ENCODE measurements at regions not wholly inside any gene's neighbourhood (a gene's known extent, or its start where the extent isn't known, plus 50 kb on each side); places are given as distances from the start of the nearest gene placed in this dataset.

DNA sequence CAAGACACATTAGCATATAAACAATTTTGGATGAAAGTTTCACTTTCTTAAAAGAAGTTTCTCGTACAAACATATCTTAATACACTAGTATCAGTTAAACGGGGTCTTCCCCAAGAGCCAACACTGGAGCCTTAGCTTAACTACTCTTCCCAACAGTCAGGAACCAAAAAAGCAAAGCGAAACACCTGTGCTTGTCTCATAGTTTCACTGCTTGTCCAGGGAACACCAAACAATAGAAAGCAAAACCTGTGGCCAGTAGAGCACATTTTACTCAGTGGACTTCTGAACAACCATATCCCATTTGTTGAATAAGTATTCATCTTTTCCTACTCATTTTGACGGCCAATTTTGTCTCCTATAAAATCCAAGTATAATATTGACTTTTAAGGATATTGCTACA, 391.4 kb downstream of the ELAVL2 start:
- H3K27me3 ChIP-seq: no peaks in the 10 kb centered on the region
- no peak overlapping the region for H2AFZ ChIP-seq (replicated peaks)
- TF ChIP-seq, protein P1, sequence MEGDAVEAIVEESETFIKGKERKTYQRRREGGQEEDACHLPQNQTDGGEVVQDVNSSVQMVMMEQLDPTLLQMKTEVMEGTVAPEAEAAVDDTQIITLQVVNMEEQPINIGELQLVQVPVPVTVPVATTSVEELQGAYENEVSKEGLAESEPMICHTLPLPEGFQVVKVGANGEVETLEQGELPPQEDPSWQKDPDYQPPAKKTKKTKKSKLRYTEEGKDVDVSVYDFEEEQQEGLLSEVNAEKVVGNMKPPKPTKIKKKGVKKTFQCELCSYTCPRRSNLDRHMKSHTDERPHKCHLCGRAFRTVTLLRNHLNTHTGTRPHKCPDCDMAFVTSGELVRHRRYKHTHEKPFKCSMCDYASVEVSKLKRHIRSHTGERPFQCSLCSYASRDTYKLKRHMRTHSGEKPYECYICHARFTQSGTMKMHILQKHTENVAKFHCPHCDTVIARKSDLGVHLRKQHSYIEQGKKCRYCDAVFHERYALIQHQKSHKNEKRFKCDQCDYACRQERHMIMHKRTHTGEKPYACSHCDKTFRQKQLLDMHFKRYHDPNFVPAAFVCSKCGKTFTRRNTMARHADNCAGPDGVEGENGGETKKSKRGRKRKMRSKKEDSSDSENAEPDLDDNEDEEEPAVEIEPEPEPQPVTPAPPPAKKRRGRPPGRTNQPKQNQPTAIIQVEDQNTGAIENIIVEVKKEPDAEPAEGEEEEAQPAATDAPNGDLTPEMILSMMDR (IDR thresholded peaks at IDR 0.05): no peak
- no peak for TF ChIP-seq EZH2 (IDR thresholded peaks at IDR 0.05)
- TF ChIP-seq EZH2phosphoT487 (IDR thresholded peaks at IDR 0.05): no peak
- no peak overlapping the region for H3K27ac Mint-ChIP-seq
- H3K4me1 Mint-ChIP-seq: no peaks in the 10 kb centered on the region
- H3K4me3 Mint-ChIP-seq: no peak overlapping the region
- no peak overlapping the region for H3K4me2 ChIP-seq
- no peaks in the 10 kb centered on the region for H3K79me2 ChIP-seq (ENCODE audit: low read depth)
- H4K20me1 ChIP-seq (ENCODE audit: low read depth): no peaks in the 10 kb centered on the region
- H3K4me1 ChIP-seq: no peaks in the 10 kb centered on the region
- no peak overlapping the region for H3K9ac ChIP-seq
- H3K36me3 Mint-ChIP-seq: no peaks in the 10 kb centered on the region
- H3F3A ChIP-seq (ENCODE audit: low read depth): no peaks in the 10 kb centered on the region
- no peak overlapping the region for H3K27ac ChIP-seq
- no peak for DNase-seq (ENCODE audit: low spot score)
- H3K9me3 Mint-ChIP-seq: no peaks in the 10 kb centered on the region
- H3K4me3 ChIP-seq: no peak overlapping the region
- H3K9me3 ChIP-seq (ENCODE audit: low read depth): no peaks in the 10 kb centered on the region
- H3K27me3 Mint-ChIP-seq (ENCODE audit: insufficient read depth, low read depth): no peaks in the 10 kb centered on the region
- H3K36me3 ChIP-seq: no peaks in the 10 kb centered on the region

DNA sequence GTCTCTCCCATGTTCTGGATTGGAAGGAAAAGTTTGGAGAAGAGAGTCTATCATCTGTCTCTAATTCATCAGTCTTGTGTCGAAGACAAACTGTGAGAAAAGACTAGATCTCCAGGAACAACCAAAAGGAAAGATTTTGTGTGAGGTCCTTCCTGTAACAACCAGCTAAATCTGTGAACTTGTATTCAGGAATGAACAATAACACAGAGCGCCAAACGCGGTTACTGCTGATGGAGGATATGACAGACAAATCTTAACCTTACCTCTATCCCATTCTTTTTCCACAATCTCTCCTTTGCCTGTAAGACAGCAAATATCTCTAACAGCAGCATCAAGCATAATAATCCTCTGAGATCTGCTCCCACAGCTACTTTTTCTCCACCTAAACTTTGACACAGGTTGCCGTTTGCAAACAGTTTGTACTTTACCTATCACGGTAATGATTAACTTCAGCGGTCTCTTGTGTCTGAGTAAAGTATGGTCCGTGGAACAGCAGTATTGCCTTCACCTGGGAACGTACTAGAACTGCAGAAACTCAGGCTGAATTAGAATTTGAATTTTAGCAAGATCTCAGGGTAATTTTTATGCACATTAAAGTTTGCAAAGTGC, 387.6 kb downstream of the ELAVL2 start:
- H3K36me3 ChIP-seq: no peaks in the 10 kb centered on the region
- H3K79me2 ChIP-seq (ENCODE audit: low read depth): no peaks in the 10 kb centered on the region
- DNase-seq (ENCODE audit: low spot score): no peak
- no peaks in the 10 kb centered on the region for H3K9me3 Mint-ChIP-seq
- H3K9me3 ChIP-seq (ENCODE audit: low read depth): no peaks in the 10 kb centered on the region
- H3K4me1 Mint-ChIP-seq: no peaks in the 10 kb centered on the region
- no peaks in the 10 kb centered on the region for H3F3A ChIP-seq (ENCODE audit: low read depth)
- H3K4me2 ChIP-seq: no peak overlapping the region
- no peaks in the 10 kb centered on the region for H3K27me3 Mint-ChIP-seq (ENCODE audit: insufficient read depth, low read depth)
- no peak overlapping the region for H2AFZ ChIP-seq (replicated peaks)
- TF ChIP-seq EZH2phosphoT487 (IDR thresholded peaks at IDR 0.05) (no peak), EZH2 (IDR thresholded peaks at IDR 0.05) (no peak)
- TF ChIP-seq, protein P1 (IDR thresholded peaks at IDR 0.05): no peak
- no peak overlapping the region for H3K4me3 Mint-ChIP-seq
- no peaks in the 10 kb centered on the region for H4K20me1 ChIP-seq (ENCODE audit: low read depth)
- no peaks in the 10 kb centered on the region for H3K36me3 Mint-ChIP-seq
- no peak overlapping the region for H3K4me3 ChIP-seq
- H3K4me1 ChIP-seq: no peaks in the 10 kb centered on the region
- no peak overlapping the region for H3K9ac ChIP-seq
- no peaks in the 10 kb centered on the region for H3K27me3 ChIP-seq
- no peak overlapping the region for H3K27ac Mint-ChIP-seq
- H3K27ac ChIP-seq: no peak overlapping the region

DNA sequence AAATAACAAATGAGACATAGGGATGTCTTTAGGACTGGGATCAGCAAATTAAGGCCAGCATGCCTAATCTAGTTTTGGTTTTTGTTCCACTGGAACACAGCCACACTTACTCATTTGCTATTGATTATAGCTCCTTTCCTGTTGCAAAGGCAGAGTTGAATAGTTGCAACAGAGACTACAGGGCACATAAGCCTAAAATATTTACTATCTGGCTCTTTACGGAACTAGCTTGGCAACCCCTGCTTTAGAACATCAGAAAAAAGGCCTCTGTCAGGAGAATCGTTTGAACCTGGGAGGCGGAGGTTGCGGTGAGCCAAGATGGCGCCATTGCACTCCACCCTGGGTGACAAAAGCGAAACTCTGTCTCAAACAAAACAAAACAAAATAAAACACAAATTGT, 384.8 kb downstream of the ELAVL2 start:
- no peak overlapping the region for H3K4me2 ChIP-seq
- H3K27ac ChIP-seq: no peak overlapping the region
- H3K79me2 ChIP-seq (ENCODE audit: low read depth): no peaks in the 10 kb centered on the region
- Mint-ChIP-seq H3K9me3 (no peaks in the 10 kb centered on the region), H3K4me1 (no peaks in the 10 kb centered on the region), H3K4me3 (no peak overlapping the region), H3K27me3 (ENCODE audit: insufficient read depth, low read depth) (no peaks in the 10 kb centered on the region), H3K36me3 (no peaks in the 10 kb centered on the region), H3K27ac (no peak overlapping the region)
- H3K36me3 ChIP-seq: no peaks in the 10 kb centered on the region
- H3K9ac ChIP-seq: no peak overlapping the region
- no peaks in the 10 kb centered on the region for H3F3A ChIP-seq (ENCODE audit: low read depth)
- H3K4me3 ChIP-seq: no peak overlapping the region
- TF ChIP-seq EZH2phosphoT487 (IDR thresholded peaks at IDR 0.05): no peak
- TF ChIP-seq, protein P1 (IDR thresholded peaks at IDR 0.05): no peak
- no peak for TF ChIP-seq EZH2 (IDR thresholded peaks at IDR 0.05)
- H3K4me1 ChIP-seq: no peaks in the 10 kb centered on the region
- no peaks in the 10 kb centered on the region for H3K9me3 ChIP-seq (ENCODE audit: low read depth)
- H3K27me3 ChIP-seq: no peaks in the 10 kb centered on the region
- no peak for DNase-seq (ENCODE audit: low spot score)
- no peak overlapping the region for H2AFZ ChIP-seq (replicated peaks)
- H4K20me1 ChIP-seq (ENCODE audit: low read depth): no peaks in the 10 kb centered on the region

All from neural progenitor cell (in vitro differentiated cells).